LNCAP (cell line): ENCODE measurements at regions not wholly inside any gene's neighbourhood (a gene's known extent, or its start where the extent isn't known, plus 50 kb on each side); places are given as distances from the start of the nearest gene placed in this dataset.

Experiments
- CTCF ChIP-seq: fragments of 450-650 bp; IDR thresholded peaks from 2 replicates; pipeline ENCODE4 v1.5.1; 2017; ENCODE audit warnings: mild to moderate bottlenecking

GRCh38 chr6:140871911-140872310 lies 1260.8 kb upstream of the GJE1 start:
- TF ChIP-seq CTCF, result no peak

GRCh38 chr6:140867336-140867735 lies 1265.4 kb upstream of the GJE1 start:
- no peak for TF ChIP-seq CTCF

- TF ChIP-seq CTCF, result no peak
Measured at GRCh38 chr6:140858381-140858971, 1274.2 kb upstream of the GJE1 start.

- no peak for TF ChIP-seq CTCF
Measured at GRCh38 chr6:140857739-140858380, 1274.9 kb upstream of the GJE1 start.

GRCh38 chr6:140855520-140855919 lies 1277.2 kb upstream of the GJE1 start:
- TF ChIP-seq CTCF, result no peak

GRCh38 chr6:140854318-140854717 lies 1278.4 kb upstream of the GJE1 start:
- no peak for TF ChIP-seq CTCF

- TF ChIP-seq CTCF, result no peak
Measured at GRCh38 chr6:140850438-140850837, 1282.3 kb upstream of the GJE1 start.
